ENCODE measurements at regions not wholly inside any gene's neighbourhood (a gene's known extent, or its start where the extent isn't known, plus 50 kb on each side); places are given as distances from the start of the nearest gene placed in this dataset.

DNA sequence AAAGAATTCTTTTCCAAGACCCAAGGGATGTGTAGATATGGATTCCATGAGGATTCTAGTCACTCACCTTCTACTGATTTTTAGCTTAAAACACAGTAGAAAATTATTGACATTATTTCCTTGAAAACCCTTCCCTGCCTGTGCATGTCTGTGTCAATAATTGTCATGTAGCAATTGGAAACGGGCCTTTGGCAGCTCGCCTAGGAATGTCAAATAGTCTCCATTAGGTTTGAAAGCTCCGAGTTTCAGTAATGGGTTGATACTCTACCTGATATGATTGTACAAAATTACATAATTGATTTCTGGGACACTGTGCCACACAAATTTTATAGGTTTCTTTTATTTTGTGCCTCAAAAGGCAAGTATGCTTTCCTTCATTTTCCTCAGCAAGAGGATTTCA lies 515.2 kb upstream of the ARID1B start:
- Mint-ChIP-seq H3K9me3 (peaks cover 3% of the 10 kb centered on the region), H3K4me3 (no peak overlapping the region), H3K4me1 (ENCODE audit: low read depth in 2 of 2) (no peaks in the 10 kb centered on the region), H3K36me3 (no peaks in the 10 kb centered on the region), H3K27ac (no peak overlapping the region), H3K27me3 (no peaks in the 10 kb centered on the region)
- no peak for ATAC-seq
- no peak for DNase-seq (ENCODE audit: low spot score)

GRCh38 chr6:156260815-156261214 lies 516.4 kb upstream of the ARID1B start:
- no peaks in the 10 kb centered on the region for H3K4me1 Mint-ChIP-seq (ENCODE audit: low read depth in 2 of 2)

DNA sequence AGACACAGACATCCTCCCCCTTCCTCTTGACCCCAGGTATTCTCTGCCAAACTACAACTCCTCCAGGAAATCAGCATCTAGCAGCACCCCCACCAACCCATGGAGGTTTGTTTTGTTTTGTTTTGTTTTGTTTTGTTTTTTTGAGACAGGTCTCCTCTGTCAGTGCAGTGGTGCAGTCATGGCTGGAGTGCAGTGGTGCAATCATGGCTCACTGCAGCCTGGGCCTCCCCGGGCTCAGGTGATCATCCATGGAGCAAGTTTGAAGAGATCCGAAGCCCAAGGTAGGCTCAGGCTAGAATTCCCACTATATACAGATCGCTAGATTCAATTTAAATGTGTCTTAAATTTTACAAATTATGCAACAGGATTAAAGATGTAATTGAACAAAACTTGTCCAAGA lies 518.2 kb upstream of the ARID1B start:
- no peak overlapping the region for H3K27ac Mint-ChIP-seq
- no peaks in the 10 kb centered on the region for H3K36me3 Mint-ChIP-seq
- H3K27me3 Mint-ChIP-seq: no peaks in the 10 kb centered on the region
- H3K4me3 Mint-ChIP-seq: no peak overlapping the region
- DNase-seq (ENCODE audit: low spot score) (no peak), ATAC-seq (no peak)
- H3K9me3 Mint-ChIP-seq: peaks cover 3% of the 10 kb centered on the region
- no peaks in the 10 kb centered on the region for H3K4me1 Mint-ChIP-seq (ENCODE audit: low read depth in 2 of 2)

More at GRCh38 chr6:156260815-156261214, 516.4 kb upstream of the ARID1B start:
- H3K9me3 Mint-ChIP-seq: peaks cover 3% of the 10 kb centered on the region
- no peak for ATAC-seq
- no peak overlapping the region for H3K27ac Mint-ChIP-seq
- no peaks in the 10 kb centered on the region for H3K36me3 Mint-ChIP-seq
- no peak for DNase-seq (ENCODE audit: low spot score)
- no peak overlapping the region for H3K4me3 Mint-ChIP-seq
- H3K27me3 Mint-ChIP-seq: no peaks in the 10 kb centered on the region

- H3K27me3 Mint-ChIP-seq: peaks cover 0 to 2% of the 10 kb centered on the region in 2 donors
- no peak overlapping the region for H3K4me3 Mint-ChIP-seq
- ATAC-seq (no peak), DNase-seq (ENCODE audit: low spot score) (no peak)
- H3K27ac Mint-ChIP-seq: no peak overlapping the region
- H3K4me1 Mint-ChIP-seq (ENCODE audit: low read depth in 2 of 2): no peaks in the 10 kb centered on the region
- H3K36me3 Mint-ChIP-seq: no peaks in the 10 kb centered on the region
- peaks cover 9% of the 10 kb centered on the region for H3K9me3 Mint-ChIP-seq
Measured at GRCh38 chr6:156256161-156256560, 521.0 kb upstream of the ARID1B start.

DNA sequence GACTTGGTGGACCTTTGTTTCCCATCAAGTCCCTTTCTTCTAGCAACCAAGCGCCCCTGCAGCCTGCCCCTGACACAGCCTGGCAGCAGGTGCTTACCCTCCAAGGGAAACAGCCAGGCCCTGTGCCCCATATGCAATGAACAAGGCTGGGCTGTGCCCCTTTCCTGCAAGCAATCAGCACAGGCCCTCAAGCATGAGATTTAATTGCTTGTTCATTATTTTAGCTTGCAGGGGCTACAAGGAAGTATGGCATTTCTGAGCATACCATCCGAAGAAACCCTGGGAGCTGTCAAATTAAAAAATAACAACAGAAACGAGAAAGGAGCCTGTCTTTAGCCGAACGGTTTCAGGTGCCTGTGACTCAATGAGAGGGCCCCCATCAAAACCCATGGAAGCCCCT lies 522.9 kb upstream of the ARID1B start:
- Mint-ChIP-seq H3K27ac (no peak overlapping the region), H3K27me3 (peaks cover 0 to 2% of the 10 kb centered on the region in 2 donors), H3K4me3 (no peak overlapping the region), H3K9me3 (peaks cover 6% of the 10 kb centered on the region), H3K36me3 (no peaks in the 10 kb centered on the region), H3K4me1 (ENCODE audit: low read depth in 2 of 2) (no peaks in the 10 kb centered on the region)
- DNase-seq (ENCODE audit: low spot score) (no peak), ATAC-seq (no peak)

DNA sequence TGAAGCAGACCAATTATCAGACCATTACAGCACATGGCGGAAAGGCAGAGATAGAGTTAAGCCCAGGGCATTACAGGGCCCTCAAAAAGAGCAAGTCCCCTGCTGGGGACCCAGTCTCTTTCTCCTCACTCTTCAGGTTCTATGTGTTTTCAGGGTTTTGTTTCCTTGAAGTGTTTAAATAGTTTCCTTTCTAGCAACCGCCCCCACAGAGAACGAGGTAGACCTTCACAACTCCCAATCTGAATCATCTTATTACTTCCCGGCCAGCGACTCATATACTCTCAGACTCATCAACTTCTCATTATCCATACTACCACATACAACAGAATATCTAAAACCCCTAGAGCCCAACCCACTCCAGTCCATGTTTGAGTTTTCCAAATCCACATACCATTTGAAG lies 526.6 kb upstream of the ARID1B start:
- H3K36me3 Mint-ChIP-seq: no peaks in the 10 kb centered on the region
- ATAC-seq (no peak), DNase-seq (ENCODE audit: low spot score) (no peak)
- H3K4me1 Mint-ChIP-seq (ENCODE audit: low read depth in 2 of 2): no peaks in the 10 kb centered on the region
- H3K4me3 Mint-ChIP-seq: no peak overlapping the region
- peaks cover 6% of the 10 kb centered on the region for H3K9me3 Mint-ChIP-seq
- H3K27ac Mint-ChIP-seq: no peak overlapping the region
- peaks cover 0 to 2% of the 10 kb centered on the region in 2 donors for H3K27me3 Mint-ChIP-seq

DNA sequence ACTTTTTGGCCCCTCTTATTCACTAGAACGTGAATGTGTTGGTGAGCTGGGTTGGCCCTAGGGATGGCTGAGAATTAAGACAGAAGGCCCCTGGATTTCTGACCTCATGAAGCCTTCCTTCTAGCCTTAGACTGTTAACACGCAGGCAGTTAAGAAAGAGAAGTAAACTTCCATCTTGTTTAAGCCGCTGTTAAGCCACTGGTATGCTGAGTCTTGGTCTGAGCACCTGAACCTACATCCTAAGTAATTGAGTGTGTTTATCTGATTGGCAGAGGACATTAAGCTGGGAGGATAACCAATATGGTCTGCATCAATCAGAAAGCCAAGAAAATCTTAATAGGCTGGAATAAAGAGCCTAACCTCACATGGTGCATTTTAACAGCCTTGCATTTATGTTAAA lies 535.0 kb upstream of the ARID1B start:
- peaks cover 3% of the 10 kb centered on the region for H3K9me3 Mint-ChIP-seq
- no peak overlapping the region for H3K4me3 Mint-ChIP-seq
- H3K27ac Mint-ChIP-seq: no peak overlapping the region
- no peaks in the 10 kb centered on the region for H3K4me1 Mint-ChIP-seq (ENCODE audit: low read depth in 2 of 2)
- H3K27me3 Mint-ChIP-seq: no peaks in the 10 kb centered on the region
- H3K36me3 Mint-ChIP-seq: no peaks in the 10 kb centered on the region
- DNase-seq (ENCODE audit: low spot score): no peak
- ATAC-seq: no peak

DNA sequence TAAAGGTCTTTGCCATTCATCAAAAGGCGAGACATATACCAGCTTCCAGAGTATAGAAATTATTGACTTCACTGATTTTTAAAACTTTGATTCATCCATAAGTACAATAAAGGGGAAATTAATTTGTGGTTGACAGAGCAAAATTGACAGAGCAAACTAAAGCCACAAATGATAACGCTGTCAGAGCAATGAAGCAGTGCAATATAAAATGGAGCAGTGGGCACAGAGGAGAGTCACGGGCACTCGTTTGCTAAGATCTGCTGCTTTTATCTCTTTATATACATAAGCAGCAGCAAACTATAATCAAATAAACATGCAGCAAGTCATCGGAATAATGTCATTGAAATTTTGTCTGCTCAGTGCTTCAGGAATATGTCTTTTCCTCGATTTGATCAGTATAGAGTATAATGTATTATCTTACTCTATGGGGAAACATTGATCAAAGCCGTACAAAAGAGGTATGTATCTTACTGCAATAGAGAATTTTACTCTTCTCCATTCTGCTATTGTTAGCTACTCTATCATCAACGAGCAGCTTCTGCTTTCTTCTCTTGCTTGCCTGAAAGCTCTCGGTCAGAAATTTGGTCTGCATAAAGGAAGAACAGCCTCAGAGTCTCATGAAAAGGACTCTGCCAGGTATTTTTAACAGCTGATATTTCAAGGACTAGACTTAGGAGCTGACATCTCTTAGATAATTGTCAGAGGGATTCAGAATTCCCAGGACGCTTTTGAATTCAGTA lies 546.0 kb upstream of the ARID1B start:
- Mint-ChIP-seq H3K36me3 (no peaks in the 10 kb centered on the region), H3K27ac (no peak overlapping the region), H3K9me3 (no peaks in the 10 kb centered on the region), H3K4me3 (no peak overlapping the region), H3K4me1 (ENCODE audit: low read depth in 2 of 2) (no peaks in the 10 kb centered on the region), H3K27me3 (peaks cover 0 to 5% of the 10 kb centered on the region in 2 donors)
- ATAC-seq: no peak
- DNase-seq (ENCODE audit: low spot score): no peak

- peaks cover 9% of the 10 kb centered on the region for H3K9me3 Mint-ChIP-seq
- no peaks in the 10 kb centered on the region for H3K36me3 Mint-ChIP-seq
- H3K27me3 Mint-ChIP-seq: peaks cover 0 to 6% of the 10 kb centered on the region in 2 donors
- no peaks in the 10 kb centered on the region for H3K4me1 Mint-ChIP-seq (ENCODE audit: low read depth in 2 of 2)
- ATAC-seq: no peak
- H3K4me3 Mint-ChIP-seq: no peak overlapping the region
- no peak overlapping the region for H3K27ac Mint-ChIP-seq
- DNase-seq (ENCODE audit: low spot score): no peak
Measured at GRCh38 chr6:156219973-156220372, 557.2 kb upstream of the ARID1B start.

DNA sequence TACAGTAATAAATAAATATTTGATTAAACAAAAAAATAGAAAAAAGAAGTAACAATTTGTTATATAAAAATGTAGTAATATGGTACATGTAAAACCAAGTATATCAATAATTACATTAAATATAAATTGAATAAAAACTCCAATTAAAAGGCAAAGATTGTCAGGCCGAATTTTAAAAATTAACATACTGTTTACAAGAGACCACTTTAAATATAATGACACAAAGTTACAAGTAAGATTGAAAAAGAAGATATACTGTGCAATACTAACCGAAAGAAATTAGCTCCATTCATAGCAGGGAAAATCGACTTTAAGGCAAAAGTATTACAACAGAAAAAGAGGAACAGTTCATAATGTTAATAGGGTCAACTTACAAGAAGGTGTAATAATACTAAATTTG lies 571.5 kb upstream of the ARID1B start:
- Mint-ChIP-seq H3K36me3 (peaks cover 10% of the 10 kb centered on the region), H3K4me3 (no peak overlapping the region), H3K9me3 (no peaks in the 10 kb centered on the region), H3K27ac (no peak overlapping the region), H3K27me3 (no peaks in the 10 kb centered on the region), H3K4me1 (ENCODE audit: low read depth in 2 of 2) (no peaks in the 10 kb centered on the region)
- DNase-seq (ENCODE audit: low spot score) (no peak), ATAC-seq (no peak)

GRCh38 chr6:156199182-156199581 lies 578.0 kb upstream of the ARID1B start:
- H3K27ac Mint-ChIP-seq: no peak overlapping the region
- ATAC-seq: no peak
- no peaks in the 10 kb centered on the region for H3K27me3 Mint-ChIP-seq
- H3K36me3 Mint-ChIP-seq: peaks cover 5% of the 10 kb centered on the region
- no peak overlapping the region for H3K4me3 Mint-ChIP-seq
- no peak for DNase-seq (ENCODE audit: low spot score)
- H3K9me3 Mint-ChIP-seq: peaks cover 6% of the 10 kb centered on the region
- no peaks in the 10 kb centered on the region for H3K4me1 Mint-ChIP-seq (ENCODE audit: low read depth in 2 of 2)

GRCh38 chr6:156197513-156197912 lies 579.7 kb upstream of the ARID1B start:
- no peak for DNase-seq (ENCODE audit: low spot score)
- no peak overlapping the region for H3K4me3 Mint-ChIP-seq

DNA sequence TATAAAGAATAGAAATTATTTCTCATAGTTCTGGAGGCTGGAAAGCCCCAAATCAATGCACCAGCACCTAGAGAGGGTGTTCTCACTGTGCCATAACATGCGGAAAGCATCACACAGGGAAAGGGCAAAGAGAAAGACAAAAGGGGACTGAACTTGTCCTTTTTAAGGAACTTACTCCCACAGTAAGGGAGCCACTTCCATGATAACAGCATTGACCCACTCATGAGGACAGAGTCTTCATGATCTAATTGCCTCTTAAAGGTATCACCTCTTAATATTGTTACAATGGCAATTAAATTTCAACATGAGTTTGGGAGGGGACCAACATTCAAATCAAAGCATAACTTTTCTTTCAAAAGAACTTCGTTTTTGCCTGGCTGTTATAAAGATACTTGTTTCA lies 582.2 kb upstream of the ARID1B start:
- H3K4me1 Mint-ChIP-seq (ENCODE audit: low read depth in 2 of 2): no peaks in the 10 kb centered on the region
- H3K4me3 Mint-ChIP-seq: no peak overlapping the region
- H3K9me3 Mint-ChIP-seq: peaks cover 6% of the 10 kb centered on the region
- no peak for ATAC-seq
- no peaks in the 10 kb centered on the region for H3K27me3 Mint-ChIP-seq
- no peaks in the 10 kb centered on the region for H3K36me3 Mint-ChIP-seq
- H3K27ac Mint-ChIP-seq: no peak overlapping the region
- no peak for DNase-seq (ENCODE audit: low spot score)

More at GRCh38 chr6:156197513-156197912, 579.7 kb upstream of the ARID1B start:
- Mint-ChIP-seq H3K4me1 (ENCODE audit: low read depth in 2 of 2) (no peaks in the 10 kb centered on the region), H3K27ac (no peak overlapping the region), H3K36me3 (no peaks in the 10 kb centered on the region), H3K27me3 (no peaks in the 10 kb centered on the region), H3K9me3 (peaks cover 6% of the 10 kb centered on the region)
- no peak for ATAC-seq

- no peak for DNase-seq (ENCODE audit: low spot score)
- H3K27me3 Mint-ChIP-seq: no peaks in the 10 kb centered on the region
- H3K36me3 Mint-ChIP-seq: no peaks in the 10 kb centered on the region
- H3K9me3 Mint-ChIP-seq: peaks cover 6% of the 10 kb centered on the region
- H3K4me3 Mint-ChIP-seq: no peak overlapping the region
- no peak overlapping the region for H3K27ac Mint-ChIP-seq
- no peak for ATAC-seq
- H3K4me1 Mint-ChIP-seq (ENCODE audit: low read depth in 2 of 2): no peaks in the 10 kb centered on the region
Measured at GRCh38 chr6:156193381-156193780, 583.8 kb upstream of the ARID1B start.

- Mint-ChIP-seq H3K4me1 (ENCODE audit: low read depth in 2 of 2) (no peaks in the 10 kb centered on the region), H3K27me3 (no peaks in the 10 kb centered on the region), H3K9me3 (peaks cover 4% of the 10 kb centered on the region), H3K36me3 (no peaks in the 10 kb centered on the region), H3K4me3 (no peak overlapping the region), H3K27ac (no peak overlapping the region)
- DNase-seq (ENCODE audit: low spot score) (no peak), ATAC-seq (peak in 1 of 2 donors; percentile 38)
Measured at GRCh38 chr6:156191895-156192294, 585.3 kb upstream of the ARID1B start.

All from natural killer cell treated with Interleukin-12 subunit alpha and Interleukin-12 subunit beta and Interleukin-15 and Interleukin-18, amount 100 ng/mL, for 72 hours (primary cell).